ENCODE measurements at regions not wholly inside any gene's neighbourhood (a gene's known extent, or its start where the extent isn't known, plus 50 kb on each side); places are given as distances from the start of the nearest gene placed in this dataset.

- no peak overlapping the region for H3K9ac ChIP-seq (ENCODE audit: low read length)
- no peaks in the 10 kb centered on the region for H3K9me3 ChIP-seq (ENCODE audit: control insufficient read depth, insufficient read depth, low read depth, low read length)
- H3K27me3 ChIP-seq (ENCODE audit: control insufficient read depth, insufficient read depth, low read length) = no peaks in the 10 kb centered on the region
- no peak overlapping the region for H3K4me3 ChIP-seq (ENCODE audit: low read depth, low read length)
- H3K27ac ChIP-seq (ENCODE audit: low read depth, low read length) = no peak overlapping the region
- H3K4me1 ChIP-seq (ENCODE audit: control insufficient read depth, insufficient read depth, low read length) = no peaks in the 10 kb centered on the region
- H3K36me3 ChIP-seq (ENCODE audit: control insufficient read depth, insufficient read depth, low read length) = no peaks in the 10 kb centered on the region
Measured at GRCh38 chr4:72971572-72971971, 97.9 kb downstream of the COX18 start.

- Histone ChIP-seq H3K4me1 (ENCODE audit: control insufficient read depth, insufficient read depth, low read length) (no peaks in the 10 kb centered on the region), H3K27me3 (ENCODE audit: control insufficient read depth, insufficient read depth, low read length) (no peaks in the 10 kb centered on the region), H3K9ac (ENCODE audit: low read length) (no peak overlapping the region), H3K27ac (ENCODE audit: low read depth, low read length) (no peak overlapping the region), H3K9me3 (ENCODE audit: control insufficient read depth, insufficient read depth, low read depth, low read length) (no peaks in the 10 kb centered on the region), H3K4me3 (ENCODE audit: low read depth, low read length) (no peak overlapping the region), H3K36me3 (ENCODE audit: control insufficient read depth, insufficient read depth, low read length) (no peaks in the 10 kb centered on the region)
Measured at GRCh38 chr4:72970756-72971155, 98.8 kb downstream of the COX18 start.

- H3K4me1 ChIP-seq (ENCODE audit: control insufficient read depth, insufficient read depth, low read length) = no peaks in the 10 kb centered on the region
- H3K36me3 ChIP-seq (ENCODE audit: control insufficient read depth, insufficient read depth, low read length) = no peaks in the 10 kb centered on the region
- no peak overlapping the region for H3K27ac ChIP-seq (ENCODE audit: low read depth, low read length)
- 0 out of 2 replicates have a peak, but pooled peaks cover under 1% of the 10 kb centered on the region for H3K9me3 ChIP-seq (ENCODE audit: control insufficient read depth, insufficient read depth, low read depth, low read length)
- H3K9ac ChIP-seq (ENCODE audit: low read length) = no peak overlapping the region
- H3K4me3 ChIP-seq (ENCODE audit: low read depth, low read length) = no peak overlapping the region
- no peaks in the 10 kb centered on the region for H3K27me3 ChIP-seq (ENCODE audit: control insufficient read depth, insufficient read depth, low read length)
Measured at GRCh38 chr4:72969976-72970375, 99.5 kb downstream of the COX18 start.

GRCh38 chr4:72966652-72967051, 102.9 kb downstream of the COX18 start:
- Histone ChIP-seq H3K36me3 (ENCODE audit: control insufficient read depth, insufficient read depth, low read length) (no peaks in the 10 kb centered on the region), H3K4me1 (ENCODE audit: control insufficient read depth, insufficient read depth, low read length) (no peaks in the 10 kb centered on the region), H3K27me3 (ENCODE audit: control insufficient read depth, insufficient read depth, low read length) (no peaks in the 10 kb centered on the region), H3K9ac (ENCODE audit: low read length) (no peak overlapping the region), H3K27ac (ENCODE audit: low read depth, low read length) (no peak overlapping the region), H3K9me3 (ENCODE audit: control insufficient read depth, insufficient read depth, low read depth, low read length) (peaks cover 11% of the 10 kb centered on the region; the same call in 1 of the 2 replicates), H3K4me3 (ENCODE audit: low read depth, low read length) (no peak overlapping the region)

GRCh38 chr4:72959411-72959810, 110.1 kb downstream of the COX18 start:
- H3K36me3 ChIP-seq (ENCODE audit: control insufficient read depth, insufficient read depth, low read length) = no peaks in the 10 kb centered on the region
- H3K4me1 ChIP-seq (ENCODE audit: control insufficient read depth, insufficient read depth, low read length) = no peaks in the 10 kb centered on the region
- H3K9ac ChIP-seq (ENCODE audit: low read length) = no peak overlapping the region
- no peak overlapping the region for H3K27ac ChIP-seq (ENCODE audit: low read depth, low read length)
- H3K9me3 ChIP-seq (ENCODE audit: control insufficient read depth, insufficient read depth, low read depth, low read length) = peaks cover 7% of the 10 kb centered on the region; the same call in 1 of the 2 replicates
- no peak overlapping the region for H3K4me3 ChIP-seq (ENCODE audit: low read depth, low read length)
- H3K27me3 ChIP-seq (ENCODE audit: control insufficient read depth, insufficient read depth, low read length) = no peaks in the 10 kb centered on the region

GRCh38 chr4:72954811-72955210, 114.7 kb downstream of the COX18 start:
- Histone ChIP-seq H3K4me3 (ENCODE audit: low read depth, low read length) (no peak overlapping the region), H3K9me3 (ENCODE audit: control insufficient read depth, insufficient read depth, low read depth, low read length) (no peaks in the 10 kb centered on the region), H3K9ac (ENCODE audit: low read length) (no peak overlapping the region), H3K36me3 (ENCODE audit: control insufficient read depth, insufficient read depth, low read length) (no peaks in the 10 kb centered on the region), H3K4me1 (ENCODE audit: control insufficient read depth, insufficient read depth, low read length) (no peaks in the 10 kb centered on the region), H3K27me3 (ENCODE audit: control insufficient read depth, insufficient read depth, low read length) (no peaks in the 10 kb centered on the region), H3K27ac (ENCODE audit: low read depth, low read length) (no peak overlapping the region)

GRCh38 chr4:72953571-72953970, 115.9 kb downstream of the COX18 start:
- no peaks in the 10 kb centered on the region for H3K9me3 ChIP-seq (ENCODE audit: control insufficient read depth, insufficient read depth, low read depth, low read length)
- no peaks in the 10 kb centered on the region for H3K27me3 ChIP-seq (ENCODE audit: control insufficient read depth, insufficient read depth, low read length)
- no peak overlapping the region for H3K9ac ChIP-seq (ENCODE audit: low read length)
- no peaks in the 10 kb centered on the region for H3K4me1 ChIP-seq (ENCODE audit: control insufficient read depth, insufficient read depth, low read length)
- H3K4me3 ChIP-seq (ENCODE audit: low read depth, low read length) = no peak overlapping the region
- no peaks in the 10 kb centered on the region for H3K36me3 ChIP-seq (ENCODE audit: control insufficient read depth, insufficient read depth, low read length)
- no peak overlapping the region for H3K27ac ChIP-seq (ENCODE audit: low read depth, low read length)

- Histone ChIP-seq H3K4me1 (ENCODE audit: control insufficient read depth, insufficient read depth, low read length) (no peaks in the 10 kb centered on the region), H3K4me3 (ENCODE audit: low read depth, low read length) (no peak overlapping the region)
Measured at GRCh38 chr4:72951628-72952027, 117.9 kb downstream of the COX18 start.

GRCh38 chr4:72951147-72951546, 118.4 kb downstream of the COX18 start:
- no peak overlapping the region for H3K4me3 ChIP-seq (ENCODE audit: low read depth, low read length)
- no peaks in the 10 kb centered on the region for H3K9me3 ChIP-seq (ENCODE audit: control insufficient read depth, insufficient read depth, low read depth, low read length)
- no peak overlapping the region for H3K9ac ChIP-seq (ENCODE audit: low read length)
- H3K27me3 ChIP-seq (ENCODE audit: control insufficient read depth, insufficient read depth, low read length) = no peaks in the 10 kb centered on the region
- H3K4me1 ChIP-seq (ENCODE audit: control insufficient read depth, insufficient read depth, low read length) = no peaks in the 10 kb centered on the region
- no peak overlapping the region for H3K27ac ChIP-seq (ENCODE audit: low read depth, low read length)
- H3K36me3 ChIP-seq (ENCODE audit: control insufficient read depth, insufficient read depth, low read length) = no peaks in the 10 kb centered on the region

More at GRCh38 chr4:72951628-72952027, 117.9 kb downstream of the COX18 start:
- no peaks in the 10 kb centered on the region for H3K9me3 ChIP-seq (ENCODE audit: control insufficient read depth, insufficient read depth, low read depth, low read length)
- H3K27me3 ChIP-seq (ENCODE audit: control insufficient read depth, insufficient read depth, low read length) = no peaks in the 10 kb centered on the region
- no peak overlapping the region for H3K9ac ChIP-seq (ENCODE audit: low read length)
- no peaks in the 10 kb centered on the region for H3K36me3 ChIP-seq (ENCODE audit: control insufficient read depth, insufficient read depth, low read length)
- H3K27ac ChIP-seq (ENCODE audit: low read depth, low read length) = no peak overlapping the region

- H3K9me3 ChIP-seq (ENCODE audit: control insufficient read depth, insufficient read depth, low read depth, low read length) = no peaks in the 10 kb centered on the region
- H3K4me1 ChIP-seq (ENCODE audit: control insufficient read depth, insufficient read depth, low read length) = no peaks in the 10 kb centered on the region
- H3K9ac ChIP-seq (ENCODE audit: low read length) = no peak overlapping the region
- H3K36me3 ChIP-seq (ENCODE audit: control insufficient read depth, insufficient read depth, low read length) = no peaks in the 10 kb centered on the region
- no peak overlapping the region for H3K27ac ChIP-seq (ENCODE audit: low read depth, low read length)
- H3K27me3 ChIP-seq (ENCODE audit: control insufficient read depth, insufficient read depth, low read length) = no peaks in the 10 kb centered on the region
- H3K4me3 ChIP-seq (ENCODE audit: low read depth, low read length) = no peak overlapping the region
Measured at GRCh38 chr4:72948080-72948479, 121.4 kb downstream of the COX18 start.

- peaks cover 4% of the 10 kb centered on the region; the same call in 1 of the 2 replicates for H3K4me1 ChIP-seq (ENCODE audit: control insufficient read depth, insufficient read depth, low read length)
- H3K9me3 ChIP-seq (ENCODE audit: control insufficient read depth, insufficient read depth, low read depth, low read length) = no peaks in the 10 kb centered on the region
- H3K4me3 ChIP-seq (ENCODE audit: low read depth, low read length) = no peak overlapping the region
- H3K36me3 ChIP-seq (ENCODE audit: control insufficient read depth, insufficient read depth, low read length) = no peaks in the 10 kb centered on the region
- H3K9ac ChIP-seq (ENCODE audit: low read length) = no peak overlapping the region
- no peaks in the 10 kb centered on the region for H3K27me3 ChIP-seq (ENCODE audit: control insufficient read depth, insufficient read depth, low read length)
- no peak overlapping the region for H3K27ac ChIP-seq (ENCODE audit: low read depth, low read length)
Measured at GRCh38 chr4:72945719-72946336, 123.7 kb downstream of the COX18 start.
